MM.1S (cell line): ENCODE measurements at regions not wholly inside any gene's neighbourhood (a gene's known extent, or its start where the extent isn't known, plus 50 kb on each side); places are given as distances from the start of the nearest gene placed in this dataset.

ENCODE experiments used
- DNase-seq: peaks from one replicate; pipeline ENCODE4 v3.0.0-alpha.2; 2015
- H2AFZ ChIP-seq: fragments of 300-600 bp; sonication (generic); 2 replicates; pipeline ENCODE4 v1.6.0; 2016; ENCODE audit warnings: antibody characterized with exemption, low read length
- H3F3A ChIP-seq: fragments of 300-600 bp; sonication (generic); 2 replicates; pipeline ENCODE4 v1.6.1; 2016; ENCODE audit warnings: mild to moderate bottlenecking, antibody characterized with exemption, low read length, moderate library complexity, mixed read lengths; ENCODE audit not compliant: insufficient read depth
- H3K27ac ChIP-seq: fragments of 300-600 bp; sonication (generic); 2 replicates; pipeline ENCODE4 v1.5.1; 2016; ENCODE audit warnings: mild to moderate bottlenecking, low read length
- H3K27me3 ChIP-seq: fragments of 300-600 bp; sonication (generic); replicated peaks from 2 replicates; pipeline ENCODE4 v1.6.0; 2016; ENCODE audit warnings: low read length; ENCODE audit not compliant: insufficient read depth
- H3K36me3 ChIP-seq: fragments of 300-600 bp; sonication (generic); replicated peaks from 2 replicates; pipeline ENCODE4 v1.6.1; 2016; ENCODE audit warnings: mild to moderate bottlenecking, low read length, mixed read lengths; ENCODE audit not compliant: insufficient read depth
- H3K4me1 ChIP-seq: fragments of 300-600 bp; sonication (generic); 2 replicates; pipeline ENCODE4 v1.6.1; 2016; ENCODE audit warnings: low read length, mixed read lengths
- H3K4me2 ChIP-seq: fragments of 300-600 bp; sonication (generic); 2 replicates; pipeline ENCODE4 v1.6.0; 2016; ENCODE audit warnings: low read depth, low read length
- H3K4me3 ChIP-seq: fragments of 300-600 bp; sonication (generic); 2 replicates; pipeline ENCODE4 v1.5.1; 2016; ENCODE audit warnings: low read length, mixed read lengths
- H3K79me2 ChIP-seq: fragments of 300-600 bp; sonication (generic); 2 replicates; pipeline ENCODE4 v1.6.1; 2016; ENCODE audit warnings: mixed run types, low read length, mixed read lengths
- H3K9ac ChIP-seq: fragments of 300-600 bp; sonication (generic); 2 replicates; pipeline ENCODE4 v1.6.1; 2016; ENCODE audit warnings: low read length, mixed read lengths
- H3K9me2 ChIP-seq: fragments of 300-600 bp; sonication (generic); replicated peaks from 2 replicates; pipeline ENCODE4 v1.6.1; 2016; ENCODE audit warnings: mild to moderate bottlenecking, low read length, mixed read lengths; ENCODE audit not compliant: insufficient read depth
- H3K9me3 ChIP-seq: fragments of 300-600 bp; sonication (generic); replicated peaks from 2 replicates; pipeline ENCODE4 v1.6.1; 2016; ENCODE audit warnings: mild to moderate bottlenecking, low read length, mixed read lengths; ENCODE audit not compliant: insufficient read depth
- H4K20me1 ChIP-seq: fragments of 300-600 bp; sonication (generic); 2 replicates; pipeline ENCODE4 v1.6.1; 2016; ENCODE audit warnings: mild to moderate bottlenecking, low read length, moderate library complexity, mixed read lengths; ENCODE audit not compliant: insufficient read depth
- EZH2 ChIP-seq: fragments of 300-600 bp; sonication (generic); optimal IDR thresholded peaks from 2 replicates; pipeline ENCODE3; 2017; ENCODE audit warnings: low read depth, mild to moderate bottlenecking, antibody characterized with exemption, low read length, mixed read lengths
- EZH2phosphoT487 ChIP-seq: fragments of 300-600 bp; sonication (generic); IDR thresholded peaks from 2 replicates; pipeline ENCODE4 v1.6.1; 2018; ENCODE audit warnings: antibody characterized with exemption, low read length
- TF ChIP-seq, protein P1 (sequence below): fragments of 300-600 bp; sonication (generic); IDR thresholded peaks from 2 replicates; pipeline ENCODE4 v1.5.1; 2016; ENCODE audit warnings: antibody characterized with exemption, low read length, mixed read lengths

- Histone ChIP-seq H3K9me3 (no peaks in the 10 kb centered on the region), H3K27me3 (no peaks in the 10 kb centered on the region), H3K4me1 (0 out of 2 replicates have a peak, but pooled peaks cover 2% of the 10 kb centered on the region), H3K4me2 (no peak overlapping the region), H3K27ac (no peak overlapping the region), H3K9ac (no peak overlapping the region), H3K79me2 (no peaks in the 10 kb centered on the region), H2AFZ (no peak overlapping the region), H3K9me2 (no peaks in the 10 kb centered on the region), H3K4me3 (no peak overlapping the region), H3F3A (no peaks in the 10 kb centered on the region), H3K36me3 (no peaks in the 10 kb centered on the region), H4K20me1 (no peaks in the 10 kb centered on the region)
- TF ChIP-seq EZH2 = no peak
- TF ChIP-seq, protein P1, sequence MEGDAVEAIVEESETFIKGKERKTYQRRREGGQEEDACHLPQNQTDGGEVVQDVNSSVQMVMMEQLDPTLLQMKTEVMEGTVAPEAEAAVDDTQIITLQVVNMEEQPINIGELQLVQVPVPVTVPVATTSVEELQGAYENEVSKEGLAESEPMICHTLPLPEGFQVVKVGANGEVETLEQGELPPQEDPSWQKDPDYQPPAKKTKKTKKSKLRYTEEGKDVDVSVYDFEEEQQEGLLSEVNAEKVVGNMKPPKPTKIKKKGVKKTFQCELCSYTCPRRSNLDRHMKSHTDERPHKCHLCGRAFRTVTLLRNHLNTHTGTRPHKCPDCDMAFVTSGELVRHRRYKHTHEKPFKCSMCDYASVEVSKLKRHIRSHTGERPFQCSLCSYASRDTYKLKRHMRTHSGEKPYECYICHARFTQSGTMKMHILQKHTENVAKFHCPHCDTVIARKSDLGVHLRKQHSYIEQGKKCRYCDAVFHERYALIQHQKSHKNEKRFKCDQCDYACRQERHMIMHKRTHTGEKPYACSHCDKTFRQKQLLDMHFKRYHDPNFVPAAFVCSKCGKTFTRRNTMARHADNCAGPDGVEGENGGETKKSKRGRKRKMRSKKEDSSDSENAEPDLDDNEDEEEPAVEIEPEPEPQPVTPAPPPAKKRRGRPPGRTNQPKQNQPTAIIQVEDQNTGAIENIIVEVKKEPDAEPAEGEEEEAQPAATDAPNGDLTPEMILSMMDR = no peak
- no peak for TF ChIP-seq EZH2phosphoT487
- DNase-seq = no peak
Observed at GRCh38 chr5:133715216-133715615, 102.9 kb upstream of the FSTL4 start.

- Histone ChIP-seq H3K4me2 (no peak overlapping the region), H3K27me3 (no peaks in the 10 kb centered on the region), H3K9ac (no peak overlapping the region), H3K9me2 (no peaks in the 10 kb centered on the region), H3K4me3 (no peak overlapping the region), H3F3A (no peaks in the 10 kb centered on the region), H3K27ac (no peak overlapping the region), H3K4me1 (0 out of 2 replicates have a peak, but pooled peaks cover 2% of the 10 kb centered on the region), H3K79me2 (no peaks in the 10 kb centered on the region), H3K36me3 (no peaks in the 10 kb centered on the region), H3K9me3 (no peaks in the 10 kb centered on the region), H4K20me1 (no peaks in the 10 kb centered on the region), H2AFZ (no peak overlapping the region)
- DNase-seq = no peak
- no peak for TF ChIP-seq EZH2phosphoT487
- TF ChIP-seq EZH2 = no peak
- TF ChIP-seq, protein P1 = no peak
Observed at GRCh38 chr5:133714161-133714915, 102.0 kb upstream of the FSTL4 start.

DNA sequence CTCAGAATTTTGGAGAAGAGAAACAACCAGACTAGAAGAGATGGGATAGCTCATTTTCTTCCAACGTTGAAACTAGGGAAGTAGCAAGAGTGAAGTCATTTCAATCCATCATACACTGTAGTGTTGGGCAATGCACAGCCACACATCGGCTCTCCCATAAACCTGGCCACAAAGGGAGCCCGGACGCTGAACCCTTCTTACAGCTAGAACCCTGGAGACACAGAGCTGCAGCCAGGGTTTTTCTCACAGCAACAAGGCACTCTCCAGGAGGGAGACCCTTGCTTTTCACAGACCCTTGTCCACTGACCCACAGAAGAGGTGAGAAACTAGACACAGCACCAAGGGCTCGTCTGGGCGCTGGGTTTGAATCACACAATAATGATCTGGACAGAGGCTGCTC is 101.4 kb upstream of the FSTL4 start:
- Histone ChIP-seq H3K9me3 (no peaks in the 10 kb centered on the region), H3K4me1 (no peaks in the 10 kb centered on the region), H3K79me2 (no peaks in the 10 kb centered on the region), H3K9me2 (no peaks in the 10 kb centered on the region), H3F3A (no peaks in the 10 kb centered on the region), H3K36me3 (no peaks in the 10 kb centered on the region), H3K27me3 (no peaks in the 10 kb centered on the region), H3K4me3 (no peak overlapping the region), H4K20me1 (no peaks in the 10 kb centered on the region), H3K4me2 (no peak overlapping the region), H3K27ac (no peak overlapping the region), H3K9ac (no peak overlapping the region), H2AFZ (no peak overlapping the region)
- no peak for DNase-seq
- TF ChIP-seq EZH2phosphoT487 = no peak
- TF ChIP-seq, protein P1 = no peak
- TF ChIP-seq EZH2 = no peak
